ENCODE measurements at regions not wholly inside any gene's neighbourhood (a gene's known extent, or its start where the extent isn't known, plus 50 kb on each side); places are given as distances from the start of the nearest gene placed in this dataset.

DNA sequence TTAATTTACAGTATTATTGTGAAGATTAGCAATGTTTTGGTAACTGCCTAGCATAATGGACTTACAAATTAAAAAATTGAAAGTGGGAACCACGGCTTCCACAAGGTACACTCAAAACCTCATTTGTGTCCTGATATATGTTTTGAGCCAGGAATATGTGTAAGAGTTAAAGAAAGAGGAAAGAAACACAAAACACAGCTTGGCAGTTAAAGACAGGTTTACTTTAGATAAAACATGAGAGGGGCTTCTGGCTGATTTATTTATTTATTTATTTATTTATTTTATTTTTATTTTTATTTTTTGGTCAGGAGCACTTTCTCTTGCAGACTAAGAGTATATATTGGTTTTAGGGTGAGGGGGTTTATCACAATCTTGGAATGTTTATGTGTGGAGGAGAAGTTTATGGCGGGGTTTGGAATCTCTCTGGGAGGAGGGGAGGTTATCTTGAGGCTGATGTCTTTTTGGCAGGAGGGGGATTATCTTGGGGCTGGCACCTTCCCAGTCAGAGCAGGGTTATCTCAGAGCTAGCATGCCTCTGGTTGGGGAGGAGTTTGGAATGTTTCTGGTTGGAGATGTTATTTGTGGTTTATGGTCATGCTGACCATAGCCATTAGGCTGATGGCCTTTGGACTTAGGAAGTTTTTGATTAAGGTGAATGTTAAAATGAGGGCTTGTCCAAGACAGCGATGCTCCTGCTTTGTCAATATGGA is 436.7 kb downstream of the DAD1 start:
- H4K91ac ChIP-seq (ENCODE audit: insufficient read depth, low read depth, low read length) = no peak overlapping the region
- H3K9me3 ChIP-seq (ENCODE audit: control insufficient read depth, insufficient read depth, low read length) = peaks cover 2% of the 10 kb centered on the region; the same call in 1 of the 2 replicates
- H3K4me1 ChIP-seq (ENCODE audit: control insufficient read depth, insufficient read depth, low read length) = no peaks in the 10 kb centered on the region
- no peak for ATAC-seq (ENCODE audit: low read depth)
- H3K4me2 ChIP-seq (ENCODE audit: low read depth, low read length) = no peak overlapping the region
- no peak overlapping the region for H2BK120ac ChIP-seq (ENCODE audit: low read depth, low read length)
- no peak overlapping the region for H3K18ac ChIP-seq (ENCODE audit: low read depth, low read length)
- H2AK5ac ChIP-seq (ENCODE audit: low read depth, low read length) = no peak overlapping the region
- H3K9me1 ChIP-seq (ENCODE audit: insufficient read depth, low read length) = no peaks in the 10 kb centered on the region
- no peak for TF ChIP-seq MAFK (IDR thresholded peaks at IDR 0.05; ENCODE audit: low read depth, low read length)
- no peak for TF ChIP-seq CEBPB (IDR thresholded peaks at IDR 0.05; ENCODE audit: low read depth, low read length)
- no peak for TF ChIP-seq FOS (IDR thresholded peaks at IDR 0.05; ENCODE audit: low read depth, low read length)
- TF ChIP-seq, protein P1, sequence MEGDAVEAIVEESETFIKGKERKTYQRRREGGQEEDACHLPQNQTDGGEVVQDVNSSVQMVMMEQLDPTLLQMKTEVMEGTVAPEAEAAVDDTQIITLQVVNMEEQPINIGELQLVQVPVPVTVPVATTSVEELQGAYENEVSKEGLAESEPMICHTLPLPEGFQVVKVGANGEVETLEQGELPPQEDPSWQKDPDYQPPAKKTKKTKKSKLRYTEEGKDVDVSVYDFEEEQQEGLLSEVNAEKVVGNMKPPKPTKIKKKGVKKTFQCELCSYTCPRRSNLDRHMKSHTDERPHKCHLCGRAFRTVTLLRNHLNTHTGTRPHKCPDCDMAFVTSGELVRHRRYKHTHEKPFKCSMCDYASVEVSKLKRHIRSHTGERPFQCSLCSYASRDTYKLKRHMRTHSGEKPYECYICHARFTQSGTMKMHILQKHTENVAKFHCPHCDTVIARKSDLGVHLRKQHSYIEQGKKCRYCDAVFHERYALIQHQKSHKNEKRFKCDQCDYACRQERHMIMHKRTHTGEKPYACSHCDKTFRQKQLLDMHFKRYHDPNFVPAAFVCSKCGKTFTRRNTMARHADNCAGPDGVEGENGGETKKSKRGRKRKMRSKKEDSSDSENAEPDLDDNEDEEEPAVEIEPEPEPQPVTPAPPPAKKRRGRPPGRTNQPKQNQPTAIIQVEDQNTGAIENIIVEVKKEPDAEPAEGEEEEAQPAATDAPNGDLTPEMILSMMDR (conservative IDR thresholded peaks at IDR 0.05; ENCODE audit: low read depth, low read length) = no peak
- no peak for TF ChIP-seq RFX5 (IDR thresholded peaks at IDR 0.05; ENCODE audit: low read depth, low read length)
- no peak overlapping the region for H3K56ac ChIP-seq (ENCODE audit: extremely low read depth, insufficient read depth, low read length)
- no peak overlapping the region for H3K4me3 ChIP-seq (ENCODE audit: insufficient read depth, low read depth, low read length)
- no peak overlapping the region for H2BK15ac ChIP-seq (ENCODE audit: low read depth, low read length)
- H2BK20ac ChIP-seq (ENCODE audit: low read depth, low read length) = no peak overlapping the region
- H3K23ac ChIP-seq (ENCODE audit: low read depth, low read length) = no peak overlapping the region
- H3K4ac ChIP-seq (ENCODE audit: low read depth, low read length) = no peak overlapping the region
- no TSS peak for BruUV-seq (replicated peaks)
- H2AFZ ChIP-seq (replicated peaks; ENCODE audit: low read length, poor library complexity) = no peak overlapping the region
- POLR2A ChIA-PET (ENCODE audit: unreplicated experiment) = no interaction called here
- CTCF ChIA-PET = no interaction called here
- H3K36me3 ChIP-seq (ENCODE audit: control insufficient read depth, insufficient read depth, low read length) = no peaks in the 10 kb centered on the region
- no peak overlapping the region for H4K8ac ChIP-seq (ENCODE audit: low read depth in 2 of 2, low read length in 2 of 2)
- no peak overlapping the region for H4K5ac ChIP-seq (ENCODE audit: low read depth, low read length)
- in situ Hi-C loops (cut with MboI; ENCODE audit: low sequenced_read_pairs) = no loop called here
- no peak overlapping the region for H3K14ac ChIP-seq (replicated peaks; ENCODE audit: low read depth, low read length)
- no peak overlapping the region for H3K9ac ChIP-seq (ENCODE audit: low read depth, low read length)
- peaks cover 19% of the 10 kb centered on the region for H3K27me3 ChIP-seq (ENCODE audit: control insufficient read depth, insufficient read depth, low read length)
- H2AK9ac ChIP-seq (replicated peaks; ENCODE audit: low read depth, low read length, poor library complexity) = no peak overlapping the region
- H4K20me1 ChIP-seq (ENCODE audit: insufficient read depth, low read length) = no peaks in the 10 kb centered on the region
- dilution Hi-C loops (cut with HindIII; ENCODE audit: low sequenced_read_pairs, unreplicated experiment) = no loop called here
- whole genome bisulfite sequencing, 2 experiments (ENCODE audit: extremely low coverage in 2 of 2, insufficient read length in 1 of 2) = no CpG with 5 or more reads among the region's 3 CpGs
- intact Hi-C loops (cut with micrococcal nuclease) = no loop called here
- no peak for DNase-seq
- no peak overlapping the region for H3K27ac ChIP-seq (ENCODE audit: insufficient read depth, low read length)
- no peaks in the 10 kb centered on the region for H3K79me1 ChIP-seq (ENCODE audit: low read depth in 1 of 2, low read length in 2 of 2)
- no peak overlapping the region for H2BK5ac ChIP-seq (ENCODE audit: low read depth, low read length, poor library complexity, severe bottlenecking)

Measured in IMR-90 (cell line).